SIG-M5 treated with dmso at 0.1 percent for 504 hours (cell line): ENCODE measurements at regions not wholly inside any gene's neighbourhood (a gene's known extent, or its start where the extent isn't known, plus 50 kb on each side); places are given as distances from the start of the nearest gene placed in this dataset.

Experiments
- DNase-seq: peaks from one replicate; lab custom pipeline; 2025; ENCODE audit not compliant: unreplicated experiment; lab: John Stamatoyannopoulos, UW

- DNase-seq, result no peak
Measured at GRCh38 chr2:191601060-191601459, 76.9 kb upstream of the NABP1 start.

DNA sequence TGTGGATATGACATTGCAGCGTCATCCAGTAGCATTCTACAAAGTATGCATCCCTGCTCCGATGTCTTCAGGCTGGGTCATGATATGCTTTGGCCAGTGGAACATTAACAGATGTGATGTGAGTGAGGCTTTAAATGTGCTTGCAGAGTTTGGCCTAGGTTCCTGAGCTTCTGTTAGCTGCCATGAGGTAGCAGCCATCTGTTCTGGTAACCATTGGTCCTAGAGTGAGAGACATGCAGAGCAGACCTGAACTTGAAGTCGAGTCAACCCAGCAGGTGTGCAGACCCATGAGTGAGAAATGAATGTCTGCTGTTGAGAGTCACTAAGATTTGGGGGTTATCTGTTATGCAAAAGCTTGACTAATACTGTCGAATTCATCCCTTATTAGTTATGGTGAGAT lies 73.8 kb upstream of the NABP1 start:
- DNase-seq, result no peak

- no peak for DNase-seq
Measured at GRCh38 chr2:191607096-191607495, 70.8 kb upstream of the NABP1 start.

- no peak for DNase-seq
Measured at GRCh38 chr2:191610756-191611155, 67.2 kb upstream of the NABP1 start.

DNA sequence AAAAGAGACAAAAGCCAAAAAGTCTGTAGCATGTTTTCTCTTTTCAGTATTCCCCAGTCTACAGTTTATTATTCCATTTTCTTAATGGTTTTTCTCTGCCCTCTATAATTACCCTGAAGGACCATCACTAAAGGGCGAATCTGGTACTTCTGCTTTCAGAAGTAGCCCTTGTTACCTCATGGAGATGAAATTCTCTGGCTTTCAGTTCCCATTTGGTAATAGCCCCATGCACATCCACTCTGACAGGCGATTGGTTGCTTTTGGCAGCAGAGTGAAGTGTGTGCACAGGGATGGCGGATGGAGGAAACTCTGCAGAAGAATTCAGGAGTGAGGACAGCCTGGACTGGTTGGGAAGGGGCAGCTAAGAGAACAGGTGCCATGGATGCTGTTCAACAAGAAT lies 66.3 kb upstream of the NABP1 start:
- peak; percentile 85 for DNase-seq

GRCh38 chr2:191612496-191612895 lies 65.4 kb upstream of the NABP1 start:
- no peak for DNase-seq

GRCh38 chr2:191614759-191615158 lies 63.2 kb upstream of the NABP1 start:
- no peak for DNase-seq

- no peak for DNase-seq
Measured at GRCh38 chr2:191615596-191615995, 62.3 kb upstream of the NABP1 start.

- no peak for DNase-seq
Measured at GRCh38 chr2:191617575-191617974, 60.4 kb upstream of the NABP1 start.

GRCh38 chr2:191618046-191618780 lies 59.7 kb upstream of the NABP1 start:
- no peak for DNase-seq

DNA sequence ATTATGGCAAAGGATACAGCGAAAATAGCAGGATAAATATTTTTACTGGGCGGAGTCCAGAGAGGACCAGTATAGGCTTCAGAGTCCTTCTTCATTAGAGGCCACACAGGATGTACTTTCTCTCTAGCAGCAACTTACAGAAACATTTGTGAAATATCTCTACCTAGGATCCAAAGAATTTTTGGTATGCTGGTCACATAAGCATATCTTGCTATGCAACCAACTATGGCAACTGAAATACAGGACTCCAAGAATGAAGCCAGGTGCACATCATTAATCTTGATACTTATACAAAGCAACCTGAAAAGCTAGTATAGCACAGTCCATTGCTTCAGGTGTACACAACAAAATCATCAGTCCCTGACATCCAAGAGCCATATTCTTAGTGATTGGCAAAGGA lies 59.1 kb upstream of the NABP1 start:
- DNase-seq, result no peak

- no peak for DNase-seq
Measured at GRCh38 chr2:191620144-191620543, 57.8 kb upstream of the NABP1 start.

GRCh38 chr2:191622374-191623320 lies 55.3 kb upstream of the NABP1 start:
- DNase-seq, result no peak

- no peak for DNase-seq
Measured at GRCh38 chr2:191625016-191625415, 52.9 kb upstream of the NABP1 start.

GRCh38 chr2:191625446-191625845 lies 52.5 kb upstream of the NABP1 start:
- no peak for DNase-seq

- DNase-seq, result no peak
Measured at GRCh38 chr2:191626497-191627151, 51.3 kb upstream of the NABP1 start.

GRCh38 chr2:191627518-191627917 lies 50.4 kb upstream of the NABP1 start:
- DNase-seq, result no peak
